Liver (tissue), 8 donors: ENCODE measurements at regions not wholly inside any gene's neighbourhood (a gene's known extent, or its start where the extent isn't known, plus 50 kb on each side); places are given as distances from the start of the nearest gene placed in this dataset.

Experiments
- DNase-seq: peaks from one replicate; pipeline ENCODE4 v3.0.0-alpha.2; 2017; ENCODE audit warnings: low spot score
- H3K27ac ChIP-seq, 2 donors: one replicate each; pipeline ENCODE4 v1.7.0; 2013; ENCODE audit warnings: inconsistent platforms in 2 of 2, low read length in 2 of 2, control low read depth in 1 of 2, low read depth in 1 of 2, mild to moderate bottlenecking in 1 of 2
- H3K27me3 ChIP-seq, 4 donors: one replicate each; pipeline versions ENCODE4 v1.6.1 to v1.7.0; 2013; ENCODE audit warnings: low read length in 3 of 4, inconsistent platforms in 1 of 4, mild to moderate bottlenecking in 1 of 4, moderate library complexity in 1 of 4; ENCODE audit not compliant: control insufficient read depth in 4 of 4, insufficient read depth in 4 of 4
- H3K36me3 ChIP-seq, 4 donors: one replicate each; pipeline versions ENCODE4 v1.6.1 to v1.7.0; 2013; ENCODE audit warnings: low read length in 3 of 4, mild to moderate bottlenecking in 3 of 4, low read depth in 1 of 4, moderate library complexity in 1 of 4; ENCODE audit not compliant: control insufficient read depth in 4 of 4, insufficient read depth in 3 of 4
- H3K4me1 ChIP-seq, 4 donors: one replicate each; pipeline versions ENCODE4 v1.6.1 to v1.7.0; 2013; ENCODE audit warnings: low read length in 3 of 4, mild to moderate bottlenecking in 3 of 4, moderate library complexity in 1 of 4; ENCODE audit not compliant: control insufficient read depth in 4 of 4, insufficient read depth in 4 of 4
- H3K4me3 ChIP-seq, 3 donors: one replicate each; pipeline versions ENCODE4 v1.6.1 to v1.7.0; 2013; ENCODE audit warnings: low read length in 3 of 3, control low read depth in 1 of 3, low read depth in 1 of 3, mild to moderate bottlenecking in 1 of 3
- H3K9ac ChIP-seq, 2 donors: one replicate each; pipeline ENCODE4 v1.7.0; 2013; ENCODE audit warnings: low read length in 2 of 2, mild to moderate bottlenecking in 2 of 2, moderate library complexity in 2 of 2, control low read depth in 1 of 2, low read depth in 1 of 2
- H3K9me3 ChIP-seq, 4 donors: one replicate each; pipeline versions ENCODE4 v1.6.1 to v1.7.0; 2013; ENCODE audit warnings: low read length in 3 of 4; ENCODE audit not compliant: control insufficient read depth in 4 of 4
- ATF3 ChIP-seq: IDR thresholded peaks from 2 replicates; pipeline ENCODE4 v1.6.1; 2016; ENCODE audit warnings: antibody characterized with exemption
- CTCF ChIP-seq: fragments of 150-350 bp; IDR thresholded peaks from 2 replicates; pipeline ENCODE4 v1.5.1; 2017; ENCODE audit warnings: improper control_type of control experiment, low read depth, low read length; ENCODE audit not compliant: missing input control
- EGR1 ChIP-seq, 2 donors: IDR thresholded peaks; 2 replicates each; pipeline ENCODE4 v1.6.1; 2016 to 2018; ENCODE audit warnings: antibody characterized with exemption in 2 of 2, low read depth in 2 of 2
- FOXA1 ChIP-seq: IDR thresholded peaks from 2 replicates; pipeline ENCODE4 v1.6.1; 2016; ENCODE audit warnings: antibody characterized with exemption
- FOXA2 ChIP-seq: IDR thresholded peaks from 2 replicates; pipeline ENCODE4 v1.6.1; 2016; ENCODE audit warnings: antibody characterized with exemption
- GABPA ChIP-seq, 2 donors: IDR thresholded peaks in 1 of 2; conservative IDR thresholded peaks in 1 of 2; 2 replicates each; pipeline ENCODE4 v1.6.1; 2016; ENCODE audit warnings: antibody characterized with exemption in 2 of 2, mild to moderate bottlenecking in 1 of 2, moderate library complexity in 1 of 2
- HNF4A ChIP-seq, 2 donors: conservative IDR thresholded peaks; 2 replicates each; pipeline ENCODE4 v1.6.1; 2016; ENCODE audit warnings: antibody characterized with exemption in 2 of 2, mild to moderate bottlenecking in 2 of 2
- HNF4G ChIP-seq: IDR thresholded peaks from 2 replicates; pipeline ENCODE4 v1.6.1; 2016; ENCODE audit warnings: antibody characterized with exemption
- JUND ChIP-seq, 2 donors: IDR thresholded peaks; 2 replicates each; pipeline ENCODE4 v1.6.1; 2016; ENCODE audit warnings: antibody characterized with exemption in 2 of 2
- MAX ChIP-seq: IDR thresholded peaks from 2 replicates; pipeline ENCODE4 v1.6.1; 2016; ENCODE audit warnings: antibody characterized with exemption
- NR2F2 ChIP-seq: IDR thresholded peaks from 2 replicates; pipeline ENCODE4 v1.6.1; 2016; ENCODE audit warnings: antibody characterized with exemption
- RAD21 ChIP-seq, 2 donors: IDR thresholded peaks; 2 replicates each; pipeline ENCODE4 v1.6.1; 2016; ENCODE audit warnings: antibody characterized with exemption in 2 of 2, mild to moderate bottlenecking in 2 of 2
- REST ChIP-seq: IDR thresholded peaks from 2 replicates; pipeline ENCODE4 v1.6.1; 2016; ENCODE audit warnings: antibody characterized with exemption, mild to moderate bottlenecking
- RXRA ChIP-seq, 2 donors: IDR thresholded peaks; 2 replicates each; pipeline ENCODE4 v1.6.1; 2017 to 2018; ENCODE audit warnings: antibody characterized with exemption in 2 of 2, mild to moderate bottlenecking in 1 of 2
- SP1 ChIP-seq: IDR thresholded peaks from 2 replicates; pipeline ENCODE4 v1.6.1; 2018; ENCODE audit warnings: antibody characterized with exemption, mild to moderate bottlenecking
- TAF1 ChIP-seq: conservative IDR thresholded peaks from 2 replicates; pipeline ENCODE4 v1.6.1; 2016; ENCODE audit warnings: antibody characterized with exemption, mild to moderate bottlenecking
- YY1 ChIP-seq: IDR thresholded peaks from 2 replicates; pipeline ENCODE4 v1.6.1; 2016; ENCODE audit warnings: antibody characterized with exemption, mild to moderate bottlenecking
- ZBTB33 ChIP-seq: IDR thresholded peaks from 2 replicates; pipeline ENCODE4 v1.6.1; 2016; ENCODE audit warnings: antibody characterized with exemption
- WGBS: extraction: QIAGEN DNeasy Blood & Tissue Kit; methylation state at CpG from one replicate; pipeline ENCODE4 v1.1.7; 2013; 5-methylcytosine and 5-hydroxymethylcytosine counted together
- donor health status: healthy.
- donor health status: healthy.
- donor health status: healthy.
- donor health status: healthy.
- donor health status: healthy.

GRCh38 chr21:19507682-19508260, 1104.2 kb upstream of the TMPRSS15 start:
- no peak overlapping the region for H3K27ac ChIP-seq
- TF ChIP-seq RAD21 (IDR thresholded peaks at IDR 0.05): peak in 1 of 2 donors; percentile 30
- no peak for TF ChIP-seq EGR1 (IDR thresholded peaks at IDR 0.05; ENCODE audit: low read depth in 2 of 2)

GRCh38 chr21:19508442-19508841, 1104.9 kb upstream of the TMPRSS15 start:
- Histone ChIP-seq H3K4me1 (no peaks in the 10 kb centered on the region), H3K9ac (no peak overlapping the region), H3K9me3 (no peaks in the 10 kb centered on the region), H3K27ac (no peak overlapping the region), H3K4me3 (no peak overlapping the region), H3K27me3 (no peaks in the 10 kb centered on the region), H3K36me3 (no peaks in the 10 kb centered on the region)
- 86% methylated on average over 2 of the region's 2 CpGs for WGBS
- no peak for DNase-seq
- no peak for TF ChIP-seq RAD21 (IDR thresholded peaks at IDR 0.05)
- no peak for TF ChIP-seq FOXA2
- no peak for TF ChIP-seq NR2F2
- no peak for TF ChIP-seq JUND (IDR thresholded peaks at IDR 0.05)
- TF ChIP-seq HNF4G: no peak
- TF ChIP-seq FOXA1: no peak
- TF ChIP-seq EGR1 (IDR thresholded peaks at IDR 0.05; ENCODE audit: low read depth in 2 of 2): no peak
- no peak for TF ChIP-seq YY1
- no peak for TF ChIP-seq REST
- no peak for TF ChIP-seq RXRA (IDR thresholded peaks at IDR 0.05)
- TF ChIP-seq MAX: no peak
- no peak for TF ChIP-seq ATF3
- TF ChIP-seq TAF1: no peak
- TF ChIP-seq CTCF: no peak
- no peak for TF ChIP-seq ZBTB33
- TF ChIP-seq HNF4A (conservative IDR thresholded peaks at IDR 0.05): no peak
- no peak for TF ChIP-seq SP1
- no peak for TF ChIP-seq GABPA (IDR thresholded peaks at IDR 0.05 in 1 of 2, conservative IDR thresholded peaks at IDR 0.05 in 1 of 2)

More at GRCh38 chr21:19507682-19508260, 1104.2 kb upstream of the TMPRSS15 start:
- no peaks in the 10 kb centered on the region for H3K4me1 ChIP-seq
- no peak overlapping the region for H3K9ac ChIP-seq
- H3K4me3 ChIP-seq: no peak overlapping the region
- WGBS: 54% methylated on average over 3 of the region's 3 CpGs
- H3K9me3 ChIP-seq: no peaks in the 10 kb centered on the region
- H3K36me3 ChIP-seq: no peaks in the 10 kb centered on the region
- no peak for DNase-seq
- no peaks in the 10 kb centered on the region for H3K27me3 ChIP-seq
